Activated T-helper 1 cell treated with anti-CD3 and anti-CD28 coated beads, Interleukin-12 subunit alpha, Interleukin-12 subunit beta, Interleukin-2, Interleukin-4 antibody, amounts not matched to agents 30 ng/mL and 10 ng/mL and 1 ng/mL, durations not matched to agents 14 hours and 24 hours and 36 hours (primary cell): ENCODE measurements at regions not wholly inside any gene's neighbourhood (a gene's known extent, or its start where the extent isn't known, plus 50 kb on each side); places are given as distances from the start of the nearest gene placed in this dataset.

Experiments
- DNase-seq: peaks from one replicate; pipeline ENCODE4 v3.0.0; 2021; ENCODE audit warnings: low spot score
- H3K27ac Mint-ChIP-seq: one replicate; pipeline ENCODE4 v1.8.0; 2021; ENCODE audit warnings: mild to moderate bottlenecking, mixed read lengths
- H3K27me3 Mint-ChIP-seq: one replicate; pipeline ENCODE4 v1.8.0; 2022; ENCODE audit warnings: mild to moderate bottlenecking, moderate library complexity, mixed read lengths; ENCODE audit not compliant: insufficient read depth
- H3K36me3 Mint-ChIP-seq: one replicate; pipeline ENCODE4 v1.8.0; 2021; ENCODE audit warnings: low read depth, mixed read lengths
- H3K4me1 Mint-ChIP-seq: one replicate; pipeline ENCODE4 v1.8.0; 2021; ENCODE audit warnings: low read depth, mixed read lengths
- H3K4me3 Mint-ChIP-seq: one replicate; pipeline ENCODE4 v1.8.0; 2021; ENCODE audit warnings: mild to moderate bottlenecking, moderate library complexity, mixed read lengths
- H3K9me3 Mint-ChIP-seq: one replicate; pipeline ENCODE4 v1.8.0; 2021; ENCODE audit warnings: mixed read lengths
- intact Hi-C: fragments of 100-400 bp; cut with micrococcal nuclease; formaldehyde crosslinking; loops from one replicate; pipeline ENCODE4 v1.15.1; 2024

DNA sequence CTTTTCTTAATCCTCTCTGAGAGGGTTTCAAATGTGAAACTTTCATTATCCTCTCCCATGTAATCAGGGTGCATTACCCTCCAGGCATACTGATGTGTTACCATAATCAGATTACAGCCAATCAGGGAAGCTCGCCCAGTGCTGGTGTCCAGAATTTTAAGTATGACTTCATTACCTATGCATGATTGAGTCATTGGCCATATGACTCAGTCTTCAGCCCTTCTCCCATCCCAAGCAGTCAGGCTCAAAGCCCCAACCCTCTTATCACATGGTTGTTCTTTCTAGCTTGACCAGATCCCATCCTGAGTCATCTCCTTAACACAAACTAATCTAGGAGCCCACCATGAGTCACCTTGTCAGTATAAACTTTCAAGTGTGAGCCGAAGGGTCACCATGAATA, 1668.1 kb upstream of the AGA start:
- intact Hi-C loops = no loop called here
- Mint-ChIP-seq H3K27me3 (no peaks in the 10 kb centered on the region), H3K36me3 (no peaks in the 10 kb centered on the region), H3K4me1 (no peaks in the 10 kb centered on the region), H3K27ac (no peak overlapping the region), H3K9me3 (peaks cover 17% of the 10 kb centered on the region), H3K4me3 (no peak overlapping the region)
- DNase-seq = no peak

DNA sequence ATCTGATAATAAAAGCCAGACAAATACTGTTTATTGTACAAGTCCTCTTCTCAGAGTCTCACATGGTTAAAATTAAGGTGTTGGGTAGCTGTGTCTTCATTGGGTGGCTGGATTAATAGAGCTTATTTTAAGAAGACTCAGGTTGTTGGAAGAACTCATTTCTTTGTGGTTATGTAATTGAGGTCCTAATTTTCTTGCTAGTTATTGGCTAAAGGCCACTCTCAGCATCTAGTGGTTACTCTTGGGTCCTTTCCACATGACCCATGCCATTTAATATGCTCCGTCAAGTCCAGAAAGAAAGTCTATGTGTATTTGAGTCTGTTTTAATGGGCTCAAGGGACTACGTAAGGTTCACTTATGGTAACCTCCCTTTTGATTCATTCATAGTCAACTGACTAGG, 1668.6 kb upstream of the AGA start:
- no peak overlapping the region for H3K27ac Mint-ChIP-seq
- H3K4me3 Mint-ChIP-seq = no peak overlapping the region
- H3K36me3 Mint-ChIP-seq = no peaks in the 10 kb centered on the region
- H3K27me3 Mint-ChIP-seq = no peaks in the 10 kb centered on the region
- H3K4me1 Mint-ChIP-seq = no peaks in the 10 kb centered on the region
- peaks cover 14% of the 10 kb centered on the region for H3K9me3 Mint-ChIP-seq
- no peak for DNase-seq
- intact Hi-C loops = no loop called here

DNA sequence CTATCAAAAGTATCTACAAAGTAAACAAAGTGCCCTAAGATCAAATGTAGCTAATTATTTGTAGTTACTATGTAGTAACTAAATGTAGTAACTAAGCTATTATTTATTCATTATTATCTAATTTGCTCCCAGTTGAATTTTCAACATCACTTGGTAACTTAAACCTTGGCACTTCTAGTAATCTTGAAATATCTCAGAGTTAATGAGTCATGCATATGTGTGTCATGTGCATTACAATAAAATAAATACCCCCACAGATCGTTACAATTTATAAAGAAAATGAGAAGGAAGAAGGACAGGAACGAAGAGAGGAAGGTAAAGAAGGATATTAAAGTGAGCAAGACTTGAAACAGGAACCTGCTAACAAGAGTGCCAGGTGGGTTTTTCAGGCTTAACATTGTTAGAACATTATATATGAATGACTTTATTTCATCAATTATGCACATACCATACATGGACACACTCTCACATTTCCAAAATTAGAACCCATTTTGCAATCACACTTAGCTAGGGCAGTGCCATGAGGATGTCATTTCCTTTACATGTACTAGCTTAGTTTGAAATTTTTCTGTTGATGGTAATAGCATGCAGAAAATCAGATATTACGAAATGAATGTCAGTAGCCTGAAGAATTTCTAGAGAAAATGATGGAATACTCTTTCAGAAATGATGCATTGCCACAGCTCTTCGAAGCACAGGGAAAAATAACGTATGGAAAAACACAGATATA, 1670.4 kb upstream of the AGA start:
- no peak for DNase-seq
- no peak overlapping the region for H3K27ac Mint-ChIP-seq
- no peaks in the 10 kb centered on the region for H3K4me1 Mint-ChIP-seq
- H3K9me3 Mint-ChIP-seq = peaks cover 10% of the 10 kb centered on the region
- no peak overlapping the region for H3K4me3 Mint-ChIP-seq
- H3K27me3 Mint-ChIP-seq = no peaks in the 10 kb centered on the region
- H3K36me3 Mint-ChIP-seq = no peaks in the 10 kb centered on the region
- intact Hi-C loops = no loop called here

DNA sequence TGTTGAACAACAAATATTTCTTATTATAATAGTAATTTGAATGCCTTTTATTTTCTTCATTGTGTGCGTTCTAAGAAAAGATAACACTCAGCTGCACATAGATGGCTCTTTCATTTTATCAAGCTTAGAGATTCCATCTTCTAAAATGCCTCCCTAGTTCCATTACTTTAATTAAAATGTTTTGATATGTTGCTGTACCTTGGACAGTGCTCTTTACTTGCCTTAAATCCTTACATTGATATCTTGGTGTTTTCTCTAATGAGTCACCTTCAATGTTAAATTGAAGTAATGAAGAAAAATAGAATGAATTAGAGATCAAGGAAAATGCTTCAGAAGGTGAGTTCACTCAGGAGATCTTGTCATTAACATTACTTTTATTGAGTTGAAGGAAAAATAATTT, 1672.4 kb upstream of the AGA start:
- no peaks in the 10 kb centered on the region for H3K27me3 Mint-ChIP-seq

DNA sequence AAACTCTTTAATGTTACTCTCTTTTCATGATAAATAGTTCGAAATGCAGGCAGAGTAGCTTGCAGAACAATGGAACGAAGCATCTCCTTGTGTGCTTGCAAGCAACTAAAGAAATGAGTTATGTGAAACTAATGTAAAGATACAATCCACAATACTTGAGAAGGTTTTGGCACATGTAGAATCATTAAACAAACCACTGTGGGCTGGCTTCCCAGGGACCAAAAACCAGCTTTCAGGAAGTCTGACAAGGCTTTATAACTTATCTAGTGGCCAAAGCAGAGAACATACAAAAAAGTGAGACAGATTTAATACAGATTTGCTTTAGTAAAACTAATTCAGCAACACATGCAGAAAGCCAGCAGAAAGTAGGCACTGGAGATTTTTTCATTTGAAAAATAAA, 1673.8 kb upstream of the AGA start:
- Mint-ChIP-seq H3K27ac (no peak overlapping the region), H3K36me3 (no peaks in the 10 kb centered on the region), H3K9me3 (peaks cover 6% of the 10 kb centered on the region), H3K4me3 (no peak overlapping the region), H3K4me1 (no peaks in the 10 kb centered on the region), H3K27me3 (no peaks in the 10 kb centered on the region)
- intact Hi-C loops = no loop called here
- no peak for DNase-seq

More for the DNA sequence above, 1672.4 kb upstream of the AGA start:
- intact Hi-C loops = no loop called here
- Mint-ChIP-seq H3K4me3 (no peak overlapping the region), H3K9me3 (peaks cover 10% of the 10 kb centered on the region), H3K4me1 (no peaks in the 10 kb centered on the region), H3K27ac (no peak overlapping the region), H3K36me3 (no peaks in the 10 kb centered on the region)
- no peak for DNase-seq

DNA sequence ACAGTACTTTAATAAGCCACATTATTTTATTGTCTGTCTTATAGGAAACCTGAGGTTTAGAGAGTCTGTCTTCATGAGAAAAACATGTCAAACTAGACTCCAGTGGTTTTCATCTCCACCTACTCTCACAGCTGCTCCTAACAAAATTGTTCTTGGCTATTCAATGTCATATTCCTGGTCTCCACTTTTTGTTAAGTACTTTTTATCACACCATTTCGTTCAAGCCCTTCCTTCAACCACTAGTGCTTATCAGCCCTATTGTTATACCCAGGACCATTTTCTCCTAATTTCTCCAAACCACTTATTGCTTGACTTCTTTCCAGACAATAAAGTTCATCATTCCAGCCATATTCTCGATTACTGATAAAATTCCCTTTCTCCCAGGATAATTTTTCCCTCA, 1674.3 kb upstream of the AGA start:
- no peaks in the 10 kb centered on the region for H3K36me3 Mint-ChIP-seq
- H3K27me3 Mint-ChIP-seq = no peaks in the 10 kb centered on the region
- H3K4me1 Mint-ChIP-seq = no peaks in the 10 kb centered on the region
- intact Hi-C loops = no loop called here
- no peak overlapping the region for H3K27ac Mint-ChIP-seq
- no peak overlapping the region for H3K4me3 Mint-ChIP-seq
- no peak for DNase-seq
- H3K9me3 Mint-ChIP-seq = peaks cover 6% of the 10 kb centered on the region

DNA sequence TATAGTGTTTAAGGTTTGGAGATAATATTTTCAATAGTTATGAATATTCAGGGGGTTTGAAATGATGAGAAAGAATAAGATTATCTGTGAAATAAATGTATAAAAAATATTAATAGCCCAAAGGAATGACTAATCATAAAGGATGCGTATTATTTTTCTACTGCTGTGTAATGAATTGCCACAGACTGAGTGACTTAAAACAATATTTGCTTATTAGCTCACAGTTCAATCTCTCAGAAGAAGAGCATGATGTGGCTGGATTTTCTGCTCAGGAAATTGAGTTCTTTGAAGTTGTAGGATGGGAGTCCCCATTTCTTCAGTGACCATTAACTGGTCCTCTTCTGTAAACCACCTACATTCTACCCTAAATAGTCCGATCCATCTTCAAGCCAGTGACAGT, 1680.8 kb upstream of the AGA start:
- no peak overlapping the region for H3K4me3 Mint-ChIP-seq
- intact Hi-C loops = no loop called here
- H3K4me1 Mint-ChIP-seq = no peaks in the 10 kb centered on the region
- no peaks in the 10 kb centered on the region for H3K36me3 Mint-ChIP-seq
- DNase-seq = no peak
- no peak overlapping the region for H3K27ac Mint-ChIP-seq
- H3K27me3 Mint-ChIP-seq = no peaks in the 10 kb centered on the region
- peaks cover 10% of the 10 kb centered on the region for H3K9me3 Mint-ChIP-seq

DNA sequence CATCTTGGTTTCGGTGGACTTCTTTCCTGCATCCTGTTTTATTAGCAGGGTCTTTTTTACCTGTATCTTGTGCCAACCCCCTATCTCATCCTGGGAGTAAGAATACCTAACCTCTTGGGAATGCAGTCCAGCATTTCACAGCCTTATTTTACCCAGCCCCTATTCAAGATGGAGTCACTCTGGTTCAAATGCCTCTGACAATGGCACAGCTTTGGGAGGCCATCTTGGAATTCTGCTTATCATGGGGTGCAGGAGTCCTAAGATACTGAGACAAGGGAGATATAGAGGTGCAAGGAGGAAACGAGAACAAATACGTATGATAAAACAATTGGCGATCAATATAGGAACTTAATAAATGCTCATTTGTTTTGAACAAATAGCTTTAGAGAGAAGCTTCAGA, 1682.2 kb upstream of the AGA start:
- no peak overlapping the region for H3K27ac Mint-ChIP-seq
- DNase-seq = no peak
- no peaks in the 10 kb centered on the region for H3K36me3 Mint-ChIP-seq
- peaks cover 10% of the 10 kb centered on the region for H3K9me3 Mint-ChIP-seq
- no peak overlapping the region for H3K4me3 Mint-ChIP-seq
- no peaks in the 10 kb centered on the region for H3K4me1 Mint-ChIP-seq
- intact Hi-C loops = no loop called here
- H3K27me3 Mint-ChIP-seq = no peaks in the 10 kb centered on the region

DNA sequence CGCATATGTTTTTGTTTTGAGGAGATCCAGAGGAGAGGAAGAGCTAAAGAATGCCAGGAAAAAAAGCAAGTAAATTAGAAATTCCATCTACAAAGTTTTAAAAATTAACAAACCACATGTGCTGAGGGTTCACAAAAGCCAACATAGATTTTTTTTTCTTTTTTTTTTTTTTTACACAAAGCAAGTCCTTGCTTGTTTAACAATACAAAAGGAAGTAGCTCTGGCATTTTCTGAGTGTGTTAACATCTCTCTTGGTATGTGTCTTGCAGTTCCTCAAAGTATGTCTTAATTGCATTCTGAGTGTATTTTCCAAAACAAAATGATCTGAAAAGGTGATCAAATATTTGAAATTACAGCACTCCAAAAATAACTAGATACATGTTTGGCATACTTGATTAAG, 1682.7 kb upstream of the AGA start:
- Mint-ChIP-seq H3K27me3 (no peaks in the 10 kb centered on the region), H3K36me3 (no peaks in the 10 kb centered on the region), H3K4me3 (no peak overlapping the region), H3K4me1 (no peaks in the 10 kb centered on the region), H3K9me3 (peaks cover 10% of the 10 kb centered on the region), H3K27ac (no peak overlapping the region)
- DNase-seq = no peak
- intact Hi-C loops = no loop called here

DNA sequence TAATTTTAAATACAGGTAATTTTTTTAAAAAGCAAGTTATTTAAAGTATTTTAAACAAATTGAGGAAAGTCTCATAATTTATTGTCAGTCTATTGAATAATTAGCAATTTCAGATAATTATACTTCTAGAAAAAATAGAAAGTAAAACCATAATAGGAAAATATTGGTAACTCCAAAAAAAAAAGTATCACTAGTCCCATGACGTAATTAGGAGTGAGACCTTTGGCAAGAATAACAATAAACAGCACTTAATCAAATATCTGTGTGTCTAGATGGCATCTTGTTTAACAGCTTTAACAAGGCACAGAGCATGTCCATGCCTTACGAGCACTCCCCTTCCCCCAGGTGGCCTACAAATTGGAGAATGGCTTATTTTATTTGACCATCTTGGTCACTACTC, 1683.6 kb upstream of the AGA start:
- Mint-ChIP-seq H3K36me3 (no peaks in the 10 kb centered on the region), H3K9me3 (peaks cover 10% of the 10 kb centered on the region), H3K27me3 (no peaks in the 10 kb centered on the region), H3K4me1 (no peaks in the 10 kb centered on the region), H3K4me3 (no peak overlapping the region), H3K27ac (no peak overlapping the region)
- intact Hi-C loops = no loop called here
- DNase-seq = no peak

DNA sequence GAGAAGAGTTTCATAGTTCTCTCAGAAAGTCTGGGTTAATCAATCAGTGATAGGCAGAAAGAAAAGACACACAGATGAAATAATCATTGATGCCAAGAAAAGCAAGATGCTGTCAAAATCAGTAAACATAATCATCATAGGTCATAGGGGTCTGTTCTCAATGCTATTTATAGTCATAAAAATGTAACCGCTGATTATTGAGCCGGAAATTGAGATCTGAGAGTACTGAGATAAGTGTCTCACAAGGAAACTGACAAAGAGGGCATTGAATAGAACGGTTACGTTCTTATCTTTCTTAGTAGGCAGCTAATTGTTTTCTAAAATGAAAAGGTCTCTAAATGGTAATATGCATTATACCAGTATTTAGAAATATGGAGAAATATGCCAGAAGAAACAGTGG, 1686.1 kb upstream of the AGA start:
- Mint-ChIP-seq H3K36me3 (no peaks in the 10 kb centered on the region), H3K27ac (no peak overlapping the region), H3K27me3 (no peaks in the 10 kb centered on the region)

DNA sequence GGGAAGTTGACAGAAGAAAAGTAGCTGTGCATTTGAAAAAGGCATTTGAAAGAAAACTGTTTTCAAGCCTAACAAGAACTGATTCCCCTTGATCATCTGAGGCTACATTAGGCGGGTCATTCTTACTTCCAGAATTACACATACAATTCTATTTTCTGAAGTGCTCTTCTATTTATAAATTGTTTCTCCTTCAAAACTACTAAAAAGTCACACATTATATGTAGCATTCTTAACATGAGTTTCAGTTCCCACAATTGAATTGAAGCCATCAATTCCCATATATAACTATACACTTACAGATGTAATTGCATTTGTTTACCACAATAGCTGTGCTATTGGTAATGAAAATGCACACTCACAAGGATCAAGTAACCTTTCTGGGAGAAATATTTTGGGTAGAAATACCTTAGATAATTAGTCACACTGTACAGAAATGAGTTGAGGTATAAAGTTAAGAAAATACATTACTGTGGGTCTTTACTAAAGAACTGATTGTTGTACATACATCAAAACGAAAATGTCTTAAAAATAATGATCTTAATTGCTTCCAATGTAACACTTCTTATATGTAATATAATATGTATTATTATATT, 1688.0 kb upstream of the AGA start:
- H3K4me1 Mint-ChIP-seq = no peaks in the 10 kb centered on the region
- H3K27ac Mint-ChIP-seq = no peak overlapping the region
- H3K27me3 Mint-ChIP-seq = no peaks in the 10 kb centered on the region
- intact Hi-C loops = no loop called here
- no peak for DNase-seq
- no peaks in the 10 kb centered on the region for H3K9me3 Mint-ChIP-seq
- no peaks in the 10 kb centered on the region for H3K36me3 Mint-ChIP-seq
- H3K4me3 Mint-ChIP-seq = no peak overlapping the region

More for the DNA sequence above, 1686.1 kb upstream of the AGA start:
- Mint-ChIP-seq H3K4me3 (no peak overlapping the region), H3K9me3 (peaks cover 4% of the 10 kb centered on the region), H3K4me1 (no peaks in the 10 kb centered on the region)
- intact Hi-C loops = no loop called here
- DNase-seq = no peak

DNA sequence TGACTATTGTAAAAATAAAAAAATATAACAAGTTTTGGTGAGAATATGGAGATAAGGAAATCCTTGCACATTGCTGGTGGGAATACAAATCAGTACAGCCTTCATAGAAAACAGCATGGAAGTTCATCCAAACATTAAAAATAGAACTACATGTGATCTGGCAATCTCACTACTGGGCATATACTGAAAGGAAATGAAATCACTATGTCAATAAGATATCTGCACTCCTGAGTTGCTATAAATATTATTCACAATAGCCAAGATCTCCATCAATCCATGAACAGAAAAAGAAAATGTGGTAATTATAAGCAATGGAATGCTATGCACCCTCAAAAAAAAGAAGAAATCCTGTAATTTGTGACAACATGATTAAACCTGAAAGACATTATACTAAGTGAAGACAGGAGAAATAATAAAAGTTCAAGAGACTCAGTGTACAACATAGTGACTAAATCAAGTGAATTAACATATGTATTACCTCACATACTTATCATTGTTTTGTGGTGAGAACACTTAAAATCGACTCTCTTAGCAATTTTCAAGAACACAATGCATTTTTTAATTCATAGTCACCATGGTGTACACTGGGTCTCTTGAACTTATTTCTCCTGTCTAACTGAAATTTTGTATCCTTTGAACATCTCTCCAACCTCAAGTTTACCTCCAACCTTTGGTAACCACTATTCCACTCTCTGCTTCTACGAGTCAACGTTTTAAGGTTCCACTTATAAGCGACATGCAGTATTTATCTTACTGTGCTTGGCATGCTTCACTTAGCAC, 1703.7 kb upstream of the AGA start:
- intact Hi-C loops = no loop called here
- H3K27ac Mint-ChIP-seq = no peak overlapping the region

More for the DNA sequence above, 1703.7 kb upstream of the AGA start:
- Mint-ChIP-seq H3K36me3 (no peaks in the 10 kb centered on the region), H3K4me3 (no peak overlapping the region), H3K9me3 (no peaks in the 10 kb centered on the region), H3K27me3 (no peaks in the 10 kb centered on the region), H3K4me1 (no peaks in the 10 kb centered on the region)
- DNase-seq = no peak
